Left ventricle myocardium superior (tissue), 1 donor: ENCODE measurements at regions not wholly inside any gene's neighbourhood (a gene's known extent, or its start where the extent isn't known, plus 50 kb on each side); places are given as distances from the start of the nearest gene placed in this dataset.
A peak's percentile ranks its signal among the peaks of the same experiment; 100 is the strongest.
"Not testable (repeated sequence)": the region's sequence is repeated elsewhere in the genome, so short reads cannot be mapped to it uniquely, and the experiment has no call there.

ENCODE experiments used
- ATAC-seq: fragments of 200-7000 bp; cut with Tn5 transposase; one replicate; pipeline ENCODE4 v1.9.1; 2020; ENCODE audit warnings: mild to moderate bottlenecking, moderate library complexity
- DNase-seq: peaks from one replicate; pipeline ENCODE4 v3.0.0-alpha.2; 2020
- intact Hi-C: fragments of 100-400 bp; cut with micrococcal nuclease; formaldehyde crosslinking; loops from one replicate; pipeline ENCODE4 v1.11.0; 2022
- donor health status: DM: no; HTN: yes; CAD: no; lungs with severe emphysema.

DNA sequence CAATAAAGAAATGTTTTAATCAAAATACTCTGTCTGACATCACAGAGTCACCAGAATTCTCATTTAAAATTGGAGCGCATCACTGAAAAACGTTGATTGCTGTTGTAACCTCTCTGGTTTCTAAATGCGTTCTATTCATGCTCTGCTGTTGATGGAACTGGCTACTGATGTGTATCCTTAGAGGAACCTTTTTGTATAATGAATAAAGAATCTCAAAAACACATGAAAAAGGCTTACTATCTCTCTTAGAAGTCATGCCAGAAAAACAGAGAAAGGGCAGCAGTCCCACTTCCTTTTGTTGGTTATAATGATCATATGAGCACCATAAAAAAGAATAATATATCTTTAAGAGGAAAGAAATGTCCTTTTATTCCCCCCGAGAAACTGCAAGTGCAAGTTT is 615.5 kb downstream of the TLE1 start:
- intact Hi-C loops: no loop called here
- DNase-seq: no peak

DNA sequence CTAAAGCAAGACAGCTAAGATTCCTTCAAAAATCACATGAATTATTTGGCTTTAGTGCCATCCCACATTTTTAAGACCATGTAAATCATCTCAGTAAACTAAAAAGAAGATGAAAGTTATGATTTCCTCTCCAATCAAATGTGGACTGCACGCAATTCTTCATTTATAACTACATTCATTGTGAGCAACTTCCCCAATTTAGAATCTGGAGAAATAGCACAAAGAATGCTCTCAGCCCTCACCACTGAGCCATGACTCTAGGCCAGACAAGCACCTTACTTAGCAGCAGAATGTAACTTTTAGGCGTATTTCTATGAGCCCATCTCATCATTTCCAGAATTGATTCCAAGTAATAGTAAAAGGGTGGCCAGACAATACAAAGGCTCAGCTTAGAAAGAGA is 616.6 kb downstream of the TLE1 start:
- DNase-seq: no peak
- ATAC-seq: no peak
- intact Hi-C loops: no loop called here

More for the DNA sequence above, 615.5 kb downstream of the TLE1 start:
- no peak for ATAC-seq

DNA sequence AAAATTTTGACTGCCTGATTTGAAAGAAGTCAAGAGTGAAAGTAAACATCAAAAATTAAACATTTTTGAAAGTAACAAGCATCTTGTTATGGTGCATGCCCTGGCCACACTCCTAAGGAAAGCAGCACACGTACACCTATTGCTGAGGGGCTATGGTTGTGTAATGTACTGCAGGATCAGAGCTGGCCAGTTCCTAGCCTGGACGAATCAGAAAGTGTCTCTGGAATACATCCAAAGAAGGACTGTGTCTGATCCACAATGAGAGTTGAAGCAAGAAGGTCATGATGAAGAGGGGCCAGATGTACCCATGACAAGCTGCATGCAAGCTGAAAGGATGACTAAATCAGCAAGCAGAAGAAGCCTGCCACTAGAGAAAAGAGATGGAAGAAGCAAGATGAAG is 618.2 kb downstream of the TLE1 start:
- ATAC-seq (no peak), DNase-seq (no peak)
- intact Hi-C loops: no loop called here

DNA sequence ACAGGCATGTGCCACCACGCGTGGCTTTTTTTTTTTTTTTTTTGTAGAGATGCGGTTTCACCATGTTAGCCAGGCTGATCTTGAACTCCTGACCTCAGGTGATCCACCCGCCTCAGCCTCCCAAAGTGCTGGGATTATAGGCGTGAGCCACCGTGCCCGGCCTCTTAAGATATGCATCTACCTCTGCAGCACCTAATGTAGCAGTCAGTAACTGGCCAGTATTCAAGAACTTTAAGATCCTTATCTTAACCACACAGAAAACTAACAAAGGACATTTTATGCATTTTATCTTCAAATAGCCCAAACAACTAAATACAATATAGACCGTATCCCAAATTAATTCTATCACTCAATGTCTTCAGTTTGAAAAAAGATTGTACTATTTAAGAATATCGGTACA is 618.7 kb downstream of the TLE1 start:
- no peak for DNase-seq
- no peak for ATAC-seq
- intact Hi-C loops: no loop called here

DNA sequence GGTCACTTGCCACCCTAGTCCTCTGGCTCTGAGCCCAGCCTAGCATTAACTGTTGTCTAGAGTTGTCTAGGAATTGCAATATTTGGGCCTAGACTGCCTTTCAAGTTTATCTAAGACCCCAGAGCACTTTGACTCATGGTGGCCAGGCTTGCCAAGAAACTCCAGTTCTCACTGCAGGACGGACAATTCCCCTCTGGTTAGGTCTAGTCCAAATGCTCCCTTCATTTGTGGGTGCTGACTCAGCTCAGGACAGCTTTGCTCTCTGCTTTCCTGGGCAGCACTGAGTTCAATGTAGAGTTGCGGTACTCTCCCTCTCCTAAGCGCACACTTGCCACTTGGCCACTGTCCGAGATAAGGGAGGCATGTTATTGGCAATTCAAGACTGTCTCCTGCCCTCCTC is 619.4 kb downstream of the TLE1 start:
- ATAC-seq: no peak
- intact Hi-C loops: no loop called here
- DNase-seq: no peak

DNA sequence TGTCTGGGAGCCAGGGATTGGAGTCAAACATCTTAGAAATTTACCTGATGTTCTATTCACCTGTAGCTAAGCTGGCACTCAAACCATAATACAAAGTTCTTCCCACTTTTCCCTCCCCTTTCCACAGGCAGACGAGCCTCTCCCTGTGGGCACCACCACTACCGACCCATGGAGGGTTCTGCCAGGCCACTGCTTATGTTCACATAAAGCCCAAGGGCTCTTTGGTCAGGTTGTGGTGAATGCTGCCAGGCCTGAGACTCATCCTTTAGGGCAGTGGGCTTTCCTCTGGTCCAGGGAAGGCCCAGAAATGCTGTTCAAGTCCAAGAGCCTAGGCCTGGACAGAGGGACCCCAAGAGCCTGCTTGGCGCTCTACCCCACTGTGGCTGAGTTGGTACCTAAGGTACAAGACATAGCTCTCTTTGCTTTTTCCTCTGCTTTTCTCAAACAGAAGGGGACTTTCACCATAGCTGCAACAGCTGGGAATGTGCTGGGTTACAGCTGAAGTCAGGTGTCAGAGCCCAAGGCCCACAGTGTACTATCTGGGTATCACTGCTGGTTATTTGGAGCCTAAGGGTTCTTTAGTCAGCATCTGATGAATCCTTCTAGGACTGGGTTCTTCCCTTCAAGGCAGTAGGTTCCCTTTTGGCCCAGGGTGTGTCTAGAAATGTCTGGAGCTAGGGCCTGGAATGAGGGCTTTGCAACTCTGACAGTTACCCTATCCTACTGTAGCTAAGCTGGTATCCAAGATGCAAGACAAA is 620.1 kb downstream of the TLE1 start:
- ATAC-seq (no peak), DNase-seq (no peak)
- intact Hi-C loops: no loop called here

DNA sequence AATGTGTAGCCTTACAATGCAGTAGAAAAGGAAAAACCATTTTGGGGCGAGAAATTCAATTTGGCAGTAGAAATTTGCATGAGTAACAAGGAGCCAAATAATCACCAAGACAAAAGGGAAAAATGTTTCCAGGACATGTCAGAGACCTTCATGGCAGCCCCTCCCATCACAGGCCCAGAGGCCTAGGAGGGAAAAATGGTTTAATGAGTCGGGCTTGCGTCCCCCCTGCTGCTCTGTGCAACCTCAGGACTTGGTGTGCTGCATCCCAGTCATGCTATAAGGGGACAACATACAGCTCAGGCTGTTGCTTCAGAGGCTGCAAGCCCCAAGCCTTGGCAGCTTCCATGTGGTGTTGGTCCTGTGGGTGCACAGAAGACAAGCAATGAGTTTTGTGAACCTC is 626.4 kb downstream of the TLE1 start:
- ATAC-seq, DNase-seq, intact Hi-C loops: not testable (repeated sequence)

DNA sequence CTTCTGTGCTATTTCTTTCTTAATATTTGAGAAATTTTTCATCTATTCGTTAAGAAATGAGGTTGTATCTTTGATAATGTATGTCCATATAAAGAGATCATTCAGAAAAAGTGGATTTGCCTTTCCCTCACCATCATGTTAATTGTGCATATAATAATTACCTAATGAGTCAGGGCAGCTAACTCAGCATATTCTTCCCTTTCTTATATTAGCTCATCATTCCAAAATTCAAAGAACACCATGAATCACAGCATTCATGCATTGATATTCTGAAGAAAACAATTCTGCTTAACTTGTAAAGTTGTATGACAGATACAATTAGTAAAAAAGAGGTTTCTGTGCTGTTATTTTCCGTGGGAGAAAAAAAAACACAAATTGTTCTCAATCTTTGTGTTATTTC is 630.6 kb downstream of the TLE1 start:
- ATAC-seq (no peak), DNase-seq (no peak)
- intact Hi-C loops: no loop called here

DNA sequence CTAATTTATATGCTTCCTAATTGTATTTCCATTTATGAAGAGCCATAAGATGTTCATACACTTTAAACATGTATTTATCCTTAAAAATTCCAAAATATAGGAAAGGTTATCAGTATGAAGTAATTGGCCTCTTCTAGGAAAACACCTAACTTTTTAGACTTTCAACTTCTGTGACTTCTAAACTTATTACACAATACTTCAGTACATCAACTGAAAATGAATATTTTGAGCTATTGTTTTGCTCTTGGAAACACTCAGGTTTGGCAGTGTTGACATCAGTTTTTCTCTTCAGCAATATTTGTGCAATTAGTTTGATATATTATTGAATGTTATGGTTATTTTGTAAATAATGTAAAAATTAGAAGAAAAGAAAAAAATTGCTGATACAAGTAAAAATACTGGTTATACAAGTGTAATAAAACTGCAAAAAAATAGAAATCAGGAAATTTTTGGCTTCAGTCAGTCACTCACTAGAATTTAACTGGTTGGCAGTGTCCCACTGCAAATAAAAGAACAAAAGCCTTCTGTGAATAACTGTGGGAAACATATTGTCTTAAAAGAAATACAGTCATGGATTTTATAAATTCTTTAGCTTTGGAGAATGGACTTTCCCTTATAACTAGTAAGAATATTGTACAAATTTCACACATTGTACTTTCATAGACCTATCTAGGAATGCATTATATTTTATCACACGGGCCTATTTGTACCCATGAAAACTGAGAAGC is 635.9 kb downstream of the TLE1 start:
- no peak for ATAC-seq
- intact Hi-C loops: no loop called here
- DNase-seq: no peak

DNA sequence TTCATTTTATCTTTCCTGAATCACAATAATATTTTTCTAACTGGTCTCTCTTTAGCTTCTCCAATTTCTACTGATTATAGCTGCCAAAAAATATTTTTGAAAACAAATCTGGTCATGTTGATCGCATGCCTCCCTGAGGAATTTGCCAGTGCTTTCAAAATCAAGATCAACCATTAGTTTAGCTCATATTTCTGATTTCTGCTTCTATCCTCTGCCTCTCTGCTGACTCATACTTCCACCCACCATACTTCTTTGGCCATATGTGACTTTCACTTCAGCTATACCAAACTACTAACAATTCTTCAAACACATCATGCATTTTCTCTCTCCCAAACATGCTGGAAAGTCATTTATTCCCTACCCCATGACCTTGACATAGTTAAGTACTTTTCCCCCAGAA is 636.5 kb downstream of the TLE1 start:
- DNase-seq (no peak), ATAC-seq (no peak)
- intact Hi-C loops: no loop called here

DNA sequence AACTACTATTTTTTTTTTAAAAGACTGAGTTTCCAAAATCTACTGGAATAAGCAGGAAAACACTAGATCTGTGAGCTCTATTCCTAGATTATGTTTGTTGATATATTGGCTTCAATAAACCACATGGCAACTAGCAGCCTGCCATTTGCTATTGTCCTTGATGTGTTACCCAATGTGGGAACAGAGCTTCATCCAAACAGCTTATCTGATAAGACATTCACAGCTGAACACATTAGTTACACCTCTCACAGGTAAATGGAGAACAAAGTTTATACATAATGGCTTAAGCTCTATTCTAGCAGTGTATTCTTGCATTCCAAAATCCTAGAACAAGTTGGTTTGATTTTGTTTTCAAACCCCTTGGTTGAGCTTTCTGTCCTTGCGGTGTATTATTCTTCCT is 642.1 kb downstream of the TLE1 start:
- no peak for ATAC-seq
- intact Hi-C loops: no loop called here

DNA sequence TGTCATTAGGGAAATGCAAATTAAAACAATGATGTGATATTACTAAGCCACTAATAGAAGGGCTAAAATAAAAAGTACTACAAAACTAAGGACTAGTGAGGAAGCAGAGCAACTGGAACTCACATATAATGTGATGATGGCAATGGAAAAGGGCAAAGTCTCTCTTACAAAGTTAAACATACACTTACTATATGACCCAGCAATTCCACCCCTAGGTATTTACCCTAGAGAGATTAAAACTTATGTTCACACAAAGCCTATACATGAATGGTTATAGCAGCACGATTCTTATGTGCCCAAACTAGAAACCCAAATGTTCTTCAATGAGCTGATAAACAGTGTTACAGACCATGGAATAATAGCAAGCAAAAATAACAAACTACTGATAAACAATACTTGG is 643.7 kb downstream of the TLE1 start:
- DNase-seq (no peak), ATAC-seq (no peak)
- intact Hi-C loops: no loop called here

More for the DNA sequence above, 642.1 kb downstream of the TLE1 start:
- no peak for DNase-seq

DNA sequence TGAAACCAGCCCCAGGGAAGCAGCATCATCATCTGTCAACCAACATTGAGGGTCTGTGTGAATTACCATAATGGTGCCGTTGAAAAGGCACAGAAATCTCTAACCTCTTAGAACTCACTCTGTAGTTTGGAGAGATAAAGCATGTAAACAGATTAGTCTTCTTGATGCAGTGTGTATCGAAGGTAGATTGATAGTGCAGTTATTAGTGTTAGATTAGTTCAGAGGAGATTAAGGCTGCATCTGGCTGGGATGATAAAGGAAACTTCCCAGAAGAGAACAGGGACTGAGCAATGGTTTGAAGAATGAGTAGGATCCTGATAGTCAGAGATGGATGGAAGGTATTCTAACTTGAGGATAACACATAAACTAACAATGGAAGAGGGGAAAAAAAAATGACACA is 651.5 kb downstream of the TLE1 start:
- intact Hi-C loops: no loop called here
- DNase-seq (no peak), ATAC-seq (no peak)

DNA sequence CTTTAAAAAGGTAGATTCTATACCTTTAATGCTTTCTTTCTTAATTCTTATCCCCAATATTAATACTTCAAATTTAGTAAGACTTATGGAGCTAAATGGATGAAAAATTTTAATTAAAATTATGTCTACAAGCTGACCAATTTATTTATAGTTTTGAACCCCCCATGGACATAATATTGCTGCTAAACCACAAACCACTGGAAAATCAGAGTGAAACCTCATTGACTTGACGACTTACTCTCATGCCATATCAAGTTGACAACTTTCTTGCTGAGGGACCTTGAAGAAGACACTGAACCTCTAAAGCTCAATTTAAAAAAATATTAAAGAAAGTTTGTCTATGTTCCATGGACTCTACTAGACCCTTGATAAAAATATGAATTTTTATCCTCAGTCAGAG is 653.7 kb downstream of the TLE1 start:
- ATAC-seq: no peak
- intact Hi-C loops: no loop called here
- no peak for DNase-seq

DNA sequence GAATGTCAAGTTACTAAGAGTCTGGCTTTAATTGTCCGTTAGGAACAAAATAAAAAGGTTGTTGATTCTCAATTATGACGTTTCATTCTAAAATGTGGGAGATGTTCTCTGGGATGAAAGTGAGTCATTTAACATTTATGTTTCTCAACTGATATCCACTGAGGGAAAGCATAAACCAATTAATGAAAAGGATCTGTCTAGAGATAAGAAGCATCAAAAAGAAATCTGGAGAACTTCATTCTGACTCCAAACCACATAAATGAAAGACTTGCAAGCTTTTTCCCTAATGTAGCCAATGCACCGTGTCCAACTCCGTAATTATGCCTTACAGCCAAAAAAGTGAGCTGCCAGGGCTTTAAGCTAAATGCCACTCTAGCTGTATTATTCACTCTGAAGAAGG is 654.2 kb downstream of the TLE1 start:
- ATAC-seq: no peak
- intact Hi-C loops: no loop called here

DNA sequence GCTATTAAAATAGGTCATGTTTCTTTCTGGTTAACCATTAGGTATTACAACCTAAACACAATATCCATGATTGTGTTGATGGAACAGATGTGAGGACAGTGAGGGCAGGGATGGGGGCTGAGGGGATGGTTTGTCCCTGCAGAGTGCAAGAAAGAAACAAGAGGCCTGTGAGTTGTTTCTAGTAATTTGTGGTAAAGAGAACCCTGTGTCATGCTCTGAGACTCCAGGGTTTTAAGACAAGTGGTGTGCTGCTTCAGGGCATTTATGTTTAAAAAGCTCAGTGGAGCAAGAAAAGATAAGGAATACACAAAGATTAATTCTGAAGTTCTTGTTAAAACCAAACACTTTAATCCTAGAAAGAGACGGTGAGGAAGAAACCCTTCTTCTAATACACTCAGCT is 656.5 kb downstream of the TLE1 start:
- ATAC-seq (no peak), DNase-seq (no peak)
- intact Hi-C loops: no loop called here

More for the DNA sequence above, 654.2 kb downstream of the TLE1 start:
- no peak for DNase-seq

DNA sequence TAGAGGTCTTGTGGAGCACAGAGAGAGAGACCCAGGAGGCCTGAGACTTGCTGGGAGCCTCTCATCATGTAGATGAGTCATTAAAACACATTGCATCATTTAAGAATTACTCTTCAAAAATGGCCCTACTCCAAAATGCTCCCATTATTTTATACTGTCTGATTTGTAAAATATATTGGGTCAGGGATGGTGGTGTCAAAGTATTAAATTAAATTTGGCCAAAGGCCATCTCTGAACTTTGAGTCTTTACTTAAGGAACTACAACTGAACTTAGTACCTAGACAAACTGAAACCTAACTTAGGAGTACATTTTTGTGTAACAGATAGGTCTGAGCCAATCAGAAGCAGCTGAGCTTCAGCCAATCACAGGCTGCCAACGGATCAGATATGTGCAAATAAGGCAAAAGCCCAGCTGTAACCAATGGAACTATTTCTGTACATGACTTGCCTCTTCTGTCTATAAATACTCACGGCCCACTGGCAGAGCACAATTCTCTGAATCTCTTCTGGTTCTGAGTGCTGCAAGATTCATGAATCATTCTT is 657.2 kb downstream of the TLE1 start:
- ATAC-seq: peak; percentile 41
- intact Hi-C loops: no loop called here
- no peak for DNase-seq

DNA sequence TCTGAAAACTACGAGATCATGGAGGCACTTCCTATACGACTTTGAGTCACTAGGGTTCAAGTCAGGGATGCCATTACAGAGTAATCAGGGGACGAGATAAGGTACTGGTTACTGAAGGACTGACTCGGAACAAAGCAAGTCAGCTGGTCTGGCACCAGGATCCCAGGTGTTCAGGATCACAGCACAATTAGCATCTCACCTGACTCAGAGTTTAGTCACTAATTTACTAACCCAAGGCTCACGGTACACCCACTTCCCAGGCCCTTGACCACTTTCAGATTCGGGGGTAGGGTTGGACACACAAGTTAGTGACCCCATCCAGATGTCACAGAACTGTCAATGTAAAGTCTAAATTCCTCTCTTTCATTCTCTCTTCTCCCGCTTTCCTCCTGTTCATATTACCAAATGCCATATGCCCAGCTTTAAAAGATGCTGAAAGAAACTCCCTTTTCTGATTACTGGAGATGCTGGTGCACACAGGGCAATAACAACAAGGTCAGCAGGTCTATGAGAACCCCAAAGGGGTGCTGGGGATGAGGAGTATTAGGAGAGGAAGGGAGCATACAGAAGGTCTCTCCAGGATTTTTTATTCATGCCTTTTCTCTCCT is 657.8 kb downstream of the TLE1 start:
- intact Hi-C loops: no loop called here
- DNase-seq (no peak), ATAC-seq (no peak)

DNA sequence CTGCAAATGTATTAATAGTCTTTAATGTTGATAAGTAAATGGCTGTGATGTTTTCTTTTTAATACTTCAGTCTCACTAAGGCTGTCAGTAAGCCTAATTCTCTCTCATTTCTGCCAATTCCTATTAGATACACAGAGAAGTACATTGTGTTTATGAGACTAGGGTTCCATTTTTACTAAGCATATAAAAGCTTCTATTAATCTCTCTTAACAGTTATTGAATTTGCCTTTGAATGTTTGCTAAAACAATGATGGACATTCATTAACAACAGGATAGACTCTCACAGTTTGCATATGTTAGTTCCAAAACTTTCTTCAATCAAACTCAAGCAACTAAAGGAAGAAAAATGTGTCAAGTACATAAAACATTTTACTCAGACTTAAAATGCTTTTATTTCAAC is 659.3 kb downstream of the TLE1 start:
- DNase-seq: no peak
- ATAC-seq: no peak
- intact Hi-C loops: no loop called here

DNA sequence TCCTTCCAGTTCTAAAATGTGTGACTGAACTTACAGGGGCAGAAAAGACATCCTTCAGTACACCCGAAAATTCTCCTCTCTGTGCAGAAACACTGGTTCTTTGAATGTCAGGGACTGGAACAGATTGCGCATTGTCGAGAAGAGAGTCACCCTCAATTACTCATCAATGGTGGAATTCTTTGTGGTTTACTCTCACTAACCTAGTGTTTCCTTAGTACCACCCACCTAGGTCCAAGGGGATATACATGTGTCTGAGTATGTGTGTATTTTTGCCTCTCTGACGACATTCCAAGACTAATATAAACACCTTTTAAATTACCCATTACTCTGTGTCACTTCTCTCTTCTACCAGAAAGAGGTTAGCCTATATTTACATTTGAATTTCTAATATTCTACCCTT is 660.8 kb downstream of the TLE1 start:
- intact Hi-C loops: no loop called here
- no peak for DNase-seq
- ATAC-seq: no peak
